ENCODE measurements at regions not wholly inside any gene's neighbourhood (a gene's known extent, or its start where the extent isn't known, plus 50 kb on each side); places are given as distances from the start of the nearest gene placed in this dataset.

GRCh38 chr18:38475686-38476085 is 910.1 kb upstream of the CELF4 start:
- DNase-seq (ENCODE audit: low spot score), result no peak

- DNase-seq (ENCODE audit: low spot score), result no peak
Observed at GRCh38 chr18:38473535-38473934, 907.9 kb upstream of the CELF4 start.

- DNase-seq (ENCODE audit: low spot score), result no peak
Observed at GRCh38 chr18:38470421-38470820, 904.8 kb upstream of the CELF4 start.

- DNase-seq (ENCODE audit: low spot score), result no peak
Observed at GRCh38 chr18:38466426-38466825, 900.8 kb upstream of the CELF4 start.

GRCh38 chr18:38464024-38464423 is 898.4 kb upstream of the CELF4 start:
- DNase-seq (ENCODE audit: low spot score), result no peak

- no peak for DNase-seq (ENCODE audit: low spot score)
Observed at GRCh38 chr18:38460657-38461056, 895.1 kb upstream of the CELF4 start.

- DNase-seq (ENCODE audit: low spot score), result no peak
Observed at GRCh38 chr18:38459131-38459994, 893.8 kb upstream of the CELF4 start.

- no peak for DNase-seq (ENCODE audit: low spot score)
Observed at GRCh38 chr18:38458698-38459097, 893.1 kb upstream of the CELF4 start.

GRCh38 chr18:38456253-38456652 is 890.7 kb upstream of the CELF4 start:
- DNase-seq (ENCODE audit: low spot score), result no peak

GRCh38 chr18:38454764-38455469 is 889.3 kb upstream of the CELF4 start:
- DNase-seq (ENCODE audit: low spot score), result no peak

GRCh38 chr18:38453880-38454279 is 888.3 kb upstream of the CELF4 start:
- DNase-seq (ENCODE audit: low spot score), result no peak

- DNase-seq (ENCODE audit: low spot score), result no peak
Observed at GRCh38 chr18:38450876-38451275, 885.3 kb upstream of the CELF4 start.

- no peak for DNase-seq (ENCODE audit: low spot score)
Observed at GRCh38 chr18:38445804-38446145, 880.2 kb upstream of the CELF4 start.

- no peak for DNase-seq (ENCODE audit: low spot score)
Observed at GRCh38 chr18:38444971-38445803, 879.6 kb upstream of the CELF4 start.

- no peak for DNase-seq (ENCODE audit: low spot score)
Observed at GRCh38 chr18:38427736-38428135, 862.1 kb upstream of the CELF4 start.

GRCh38 chr18:38427234-38427633 is 861.6 kb upstream of the CELF4 start:
- no peak for DNase-seq (ENCODE audit: low spot score)

- no peak for DNase-seq (ENCODE audit: low spot score)
Observed at GRCh38 chr18:38421872-38422615, 856.4 kb upstream of the CELF4 start.

- DNase-seq (ENCODE audit: low spot score), result no peak
Observed at GRCh38 chr18:38421021-38421420, 855.4 kb upstream of the CELF4 start.

GRCh38 chr18:38420611-38421010 is 855.0 kb upstream of the CELF4 start:
- no peak for DNase-seq (ENCODE audit: low spot score)

GRCh38 chr18:38415811-38416210 is 850.2 kb upstream of the CELF4 start:
- no peak for DNase-seq (ENCODE audit: low spot score)

- no peak for DNase-seq (ENCODE audit: low spot score)
Observed at GRCh38 chr18:38413193-38413592, 847.6 kb upstream of the CELF4 start.

- DNase-seq (ENCODE audit: low spot score), result no peak
Observed at GRCh38 chr18:38406607-38407006, 841.0 kb upstream of the CELF4 start.

All from AG08395 (cell line).